GM12878 (cell line): ENCODE measurements at regions not wholly inside any gene's neighbourhood (a gene's known extent, or its start where the extent isn't known, plus 50 kb on each side); places are given as distances from the start of the nearest gene placed in this dataset.

Source experiments
- CTCF ChIP-seq, 3 experiments: IDR thresholded peaks in 2 of 3; conservative IDR thresholded peaks in 1 of 3; 2 replicates each; pipeline ENCODE4 v1.5.1; 2011; ENCODE audit warnings: low read depth in 3 of 3, low read length in 3 of 3, mild to moderate bottlenecking in 3 of 3, control low read depth in 2 of 3, moderate library complexity in 2 of 3, inconsistent platforms in 1 of 3, mixed read lengths in 1 of 3; ENCODE audit not compliant: control insufficient read depth in 2 of 3, insufficient read depth in 1 of 3; ENCODE audit errors: extremely low read depth in 1 of 3
- EP300 ChIP-seq, 2 experiments: fragments of 150-350 bp in 1 of 2; IDR thresholded peaks; 2 replicates each; pipeline ENCODE4 v1.6.1; 2011 to 2012; ENCODE audit warnings: low read depth in 2 of 2, low read length in 2 of 2, borderline replicate concordance in 1 of 2, improper control_type of control experiment in 1 of 2, inconsistent platforms in 1 of 2; ENCODE audit not compliant: control insufficient read depth in 1 of 2
- POLR2A ChIP-seq: IDR thresholded peaks from 2 replicates; pipeline ENCODE4 v1.6.1; 2011; ENCODE audit warnings: low read depth, mild to moderate bottlenecking, low read length
- USF2 ChIP-seq: IDR thresholded peaks from 2 replicates; pipeline ENCODE4 v1.6.1; 2011; ENCODE audit warnings: low read depth, low read length, improper control_type of control experiment, borderline replicate concordance
- ZBTB33 ChIP-seq: fragments of 450-650 bp; IDR thresholded peaks from 2 replicates; pipeline ENCODE4 v1.6.1; 2017; ENCODE audit warnings: mild to moderate bottlenecking

GRCh38 chr7:42736931-42737330 lies 174.9 kb downstream of the C7orf25 start:
- no peak for TF ChIP-seq EP300 (IDR thresholded peaks at IDR 0.05; ENCODE audit: borderline replicate concordance in 1 of 2, control insufficient read depth in 1 of 2, low read depth in 2 of 2, low read length in 2 of 2)
- TF ChIP-seq CTCF (IDR thresholded peaks at IDR 0.05 in 2 of 3, conservative IDR thresholded peaks at IDR 0.05 in 1 of 3; ENCODE audit: control insufficient read depth in 2 of 3, extremely low read depth in 1 of 3, insufficient read depth in 1 of 3, low read depth in 3 of 3, low read length in 3 of 3) = no peak
- TF ChIP-seq USF2 = no peak
- TF ChIP-seq ZBTB33 = no peak
- TF ChIP-seq POLR2A = no peak
